Mucosa of gallbladder (tissue), 1 donor: ENCODE measurements at regions not wholly inside any gene's neighbourhood (a gene's known extent, or its start where the extent isn't known, plus 50 kb on each side); places are given as distances from the start of the nearest gene placed in this dataset.

Experiments used
- DNase-seq: peaks from one replicate; pipeline ENCODE4 v3.0.0-alpha.2; 2020; ENCODE audit warnings: low spot score
- donor health status: DM: no; HTN: no; CAD: no.

- no peak for DNase-seq
Measured at GRCh38 chr13:34312578-34312977, 494.6 kb downstream of the RFC3 start.

GRCh38 chr13:34320084-34320483 is 502.1 kb downstream of the RFC3 start:
- no peak for DNase-seq

- no peak for DNase-seq
Measured at GRCh38 chr13:34322014-34322742, 504.2 kb downstream of the RFC3 start.

GRCh38 chr13:34322743-34323074 is 504.8 kb downstream of the RFC3 start:
- DNase-seq: no peak

- no peak for DNase-seq
Measured at GRCh38 chr13:34335014-34336007, 517.4 kb downstream of the RFC3 start.

GRCh38 chr13:34338102-34338501 is 520.2 kb downstream of the RFC3 start:
- no peak for DNase-seq

DNA sequence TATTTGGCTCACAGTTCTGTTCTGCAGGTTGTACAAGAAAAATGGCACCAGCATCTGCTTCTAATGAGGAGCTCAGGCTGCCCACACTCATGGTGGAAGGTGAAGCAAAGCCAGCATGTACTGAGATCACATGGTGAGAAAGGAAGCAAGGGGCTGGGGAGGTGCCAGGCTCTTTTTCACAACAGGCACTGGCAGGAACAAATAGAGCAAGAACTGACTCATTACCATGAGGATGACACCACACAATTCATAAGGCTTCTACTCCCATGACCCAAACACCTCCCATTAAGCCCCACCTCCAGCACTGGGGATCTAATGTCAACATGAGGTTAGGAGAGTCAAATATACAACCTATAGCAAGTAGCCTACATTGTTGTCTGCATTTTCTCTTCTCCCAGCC is 522.6 kb downstream of the RFC3 start:
- peak; percentile 19 for DNase-seq

DNA sequence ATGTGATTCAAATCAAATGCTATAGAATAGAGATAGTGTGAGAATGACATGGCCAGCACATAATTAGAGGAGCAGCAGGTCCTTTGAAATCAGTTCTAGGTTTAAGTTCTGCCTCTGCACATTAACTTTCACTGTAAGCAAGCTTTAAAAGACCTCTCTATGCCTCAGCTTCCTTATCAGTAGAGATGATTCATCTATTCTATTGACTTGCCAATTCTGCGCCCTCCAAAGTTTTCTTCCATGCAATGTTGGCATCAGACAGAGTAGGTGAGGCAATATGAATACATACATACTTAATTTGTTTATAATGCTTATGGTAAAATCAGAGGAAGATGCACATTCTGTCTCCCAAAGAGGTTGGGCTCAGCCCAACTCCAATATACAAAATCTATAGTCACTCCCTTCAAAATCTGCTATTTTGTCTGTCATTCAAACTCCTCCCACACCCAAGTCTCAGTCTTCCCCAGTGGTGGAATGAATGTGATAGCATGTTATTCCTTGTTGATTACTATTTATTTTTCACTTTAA is 525.5 kb downstream of the RFC3 start:
- no peak for DNase-seq

DNA sequence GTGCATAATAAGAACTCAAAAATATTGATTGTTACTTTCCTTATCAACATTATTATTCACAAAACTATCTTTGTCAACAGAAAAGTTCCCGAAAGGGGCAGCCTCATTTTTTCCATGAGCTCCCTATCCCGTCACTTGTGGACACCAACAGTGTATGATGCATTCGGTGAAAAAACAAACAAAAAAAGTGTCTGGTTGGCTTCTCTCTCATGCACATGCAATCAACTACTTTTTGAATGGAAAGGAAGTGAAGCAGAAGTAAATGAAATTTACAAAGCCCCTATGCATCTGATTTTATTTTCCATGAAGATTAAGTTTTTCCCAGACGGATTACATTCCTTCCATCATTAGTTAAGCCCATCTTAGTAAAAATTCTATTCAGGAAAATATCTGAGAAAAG is 526.9 kb downstream of the RFC3 start:
- DNase-seq: no peak

DNA sequence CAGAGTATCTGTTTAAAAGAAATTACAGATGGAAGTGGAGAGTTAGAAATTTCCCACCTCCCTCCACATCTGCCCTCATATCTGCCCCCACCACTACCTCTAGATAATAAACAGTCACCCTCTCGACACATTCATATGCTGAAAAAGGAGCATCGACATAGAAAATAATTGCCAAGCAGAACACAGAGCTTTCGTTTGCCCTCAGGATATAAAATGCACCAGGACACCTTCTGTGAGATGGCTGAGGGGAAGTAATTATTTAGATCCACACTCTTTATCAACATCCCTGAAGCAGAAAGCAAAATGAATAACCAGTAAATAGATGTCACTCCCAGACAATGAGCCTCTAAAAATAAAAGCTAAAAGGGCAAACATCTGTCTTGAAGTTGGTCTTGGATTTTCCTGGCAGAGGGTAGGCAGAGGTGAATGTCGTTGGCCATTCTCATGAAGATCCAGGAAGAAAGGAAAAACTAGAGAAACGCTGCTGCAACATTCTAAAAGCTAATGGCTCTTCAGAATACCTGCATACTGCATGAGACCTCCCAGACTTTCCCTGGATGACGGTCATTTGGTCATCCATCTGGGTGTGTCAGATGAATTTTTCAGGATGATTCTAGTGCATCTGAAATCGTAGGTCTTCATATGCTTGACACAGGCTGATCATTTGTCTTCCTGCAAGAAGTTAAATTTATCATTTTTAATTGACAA is 527.5 kb downstream of the RFC3 start:
- DNase-seq: no peak

DNA sequence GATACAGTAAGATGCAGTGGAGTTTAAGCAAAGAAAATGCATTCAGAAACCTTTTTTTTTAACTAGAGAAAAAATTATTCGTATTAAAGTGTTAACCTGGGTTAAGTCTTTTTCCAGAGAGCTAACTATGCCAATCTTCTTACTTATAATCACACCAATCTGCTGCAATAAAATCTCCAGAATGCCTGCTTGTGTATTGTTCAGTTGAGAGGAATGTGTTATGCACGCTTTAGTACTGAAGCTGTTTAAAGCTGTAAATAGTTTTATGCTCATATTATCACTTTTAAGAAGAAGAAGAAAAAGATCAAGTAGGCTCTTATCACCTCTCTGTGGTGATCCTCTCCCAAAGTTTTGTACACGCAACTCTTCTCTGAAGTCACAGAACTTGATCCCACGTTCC is 528.7 kb downstream of the RFC3 start:
- DNase-seq: no peak

DNA sequence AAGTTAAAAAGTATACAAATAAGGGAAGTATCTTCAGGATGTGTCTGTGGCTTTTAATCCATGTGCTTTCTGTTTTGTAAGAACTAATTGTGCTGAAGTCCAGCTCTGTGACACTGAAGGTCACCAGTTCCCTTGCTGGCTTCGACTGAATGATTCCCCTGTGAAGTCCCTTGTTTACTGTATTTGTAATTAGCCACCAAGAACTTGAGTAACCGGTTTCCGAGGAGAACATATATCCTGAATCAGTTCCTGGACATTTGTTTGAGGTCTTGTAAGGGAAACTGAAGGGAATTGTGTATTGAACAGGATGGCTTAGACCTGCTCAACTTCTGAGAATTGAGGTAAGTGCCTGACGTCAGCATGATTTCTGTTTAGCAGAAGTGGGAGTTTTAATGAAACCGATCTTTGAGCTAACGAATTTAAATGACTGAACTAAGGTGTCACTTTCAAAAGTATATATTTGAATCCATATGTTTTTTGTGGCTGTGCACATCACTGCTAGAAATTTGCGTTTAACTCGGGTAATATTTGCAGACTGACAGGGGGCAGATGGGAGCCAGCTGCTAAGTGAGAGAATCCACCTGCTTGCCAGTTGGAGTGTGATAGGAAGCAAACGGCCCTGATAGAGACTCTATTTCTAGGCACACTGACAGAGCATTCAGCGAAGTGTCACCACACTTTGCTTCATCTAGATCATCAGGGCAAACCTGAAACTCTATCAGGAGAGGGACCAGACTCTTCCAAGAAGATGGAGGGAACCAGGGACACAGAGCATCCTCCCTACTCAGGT is 530.0 kb downstream of the RFC3 start:
- peak; percentile 82 for DNase-seq

DNA sequence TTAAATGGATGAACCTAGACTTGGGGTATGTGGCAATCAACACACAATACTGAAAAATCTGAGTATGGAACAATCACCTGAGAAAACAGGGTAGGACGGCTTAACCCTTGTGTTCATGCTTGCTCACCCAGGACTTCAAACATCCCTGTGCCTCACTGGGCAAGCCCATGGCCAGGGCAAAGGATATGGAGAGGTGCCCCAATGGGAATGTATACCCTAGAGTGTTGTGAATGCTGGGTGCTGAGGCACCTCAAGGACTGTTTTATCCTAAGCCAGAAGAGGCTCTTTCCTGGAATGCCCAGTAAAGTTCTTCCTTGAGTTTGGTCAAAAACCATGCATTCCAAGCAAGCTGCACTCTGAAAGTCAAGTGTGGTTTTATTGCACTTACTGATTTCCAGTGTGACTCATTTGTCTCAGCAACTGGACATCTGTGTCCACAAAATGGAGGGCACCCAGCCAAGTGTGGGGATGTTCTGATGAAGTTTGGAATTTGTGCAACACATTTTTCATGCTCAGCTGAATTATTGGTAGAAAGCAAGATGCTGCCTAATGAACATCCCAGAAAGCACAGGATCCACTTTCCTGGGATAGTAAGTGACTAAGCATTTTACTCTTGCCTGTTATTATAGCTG is 531.3 kb downstream of the RFC3 start:
- DNase-seq: peak; percentile 47

DNA sequence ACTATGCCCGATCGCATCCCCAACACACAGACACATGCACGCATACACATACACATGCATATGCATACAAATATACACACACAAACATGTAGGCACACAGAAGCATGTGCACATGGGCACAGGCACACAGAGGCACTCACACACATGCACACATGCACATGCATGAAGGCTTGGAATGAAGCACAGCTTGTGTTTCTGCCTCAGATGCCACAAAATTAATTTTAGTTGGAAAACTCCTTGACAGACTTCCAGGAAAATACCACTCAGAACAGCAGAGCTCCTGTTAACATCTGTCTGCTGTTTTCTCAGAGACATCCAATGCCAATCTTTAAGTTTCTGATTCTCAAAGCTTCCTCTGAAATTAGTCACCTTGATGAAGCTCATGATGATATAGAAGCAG is 532.7 kb downstream of the RFC3 start:
- DNase-seq: no peak

GRCh38 chr13:34351134-34351533 is 533.2 kb downstream of the RFC3 start:
- DNase-seq: no peak

GRCh38 chr13:34352958-34353357 is 535.0 kb downstream of the RFC3 start:
- DNase-seq: no peak

DNA sequence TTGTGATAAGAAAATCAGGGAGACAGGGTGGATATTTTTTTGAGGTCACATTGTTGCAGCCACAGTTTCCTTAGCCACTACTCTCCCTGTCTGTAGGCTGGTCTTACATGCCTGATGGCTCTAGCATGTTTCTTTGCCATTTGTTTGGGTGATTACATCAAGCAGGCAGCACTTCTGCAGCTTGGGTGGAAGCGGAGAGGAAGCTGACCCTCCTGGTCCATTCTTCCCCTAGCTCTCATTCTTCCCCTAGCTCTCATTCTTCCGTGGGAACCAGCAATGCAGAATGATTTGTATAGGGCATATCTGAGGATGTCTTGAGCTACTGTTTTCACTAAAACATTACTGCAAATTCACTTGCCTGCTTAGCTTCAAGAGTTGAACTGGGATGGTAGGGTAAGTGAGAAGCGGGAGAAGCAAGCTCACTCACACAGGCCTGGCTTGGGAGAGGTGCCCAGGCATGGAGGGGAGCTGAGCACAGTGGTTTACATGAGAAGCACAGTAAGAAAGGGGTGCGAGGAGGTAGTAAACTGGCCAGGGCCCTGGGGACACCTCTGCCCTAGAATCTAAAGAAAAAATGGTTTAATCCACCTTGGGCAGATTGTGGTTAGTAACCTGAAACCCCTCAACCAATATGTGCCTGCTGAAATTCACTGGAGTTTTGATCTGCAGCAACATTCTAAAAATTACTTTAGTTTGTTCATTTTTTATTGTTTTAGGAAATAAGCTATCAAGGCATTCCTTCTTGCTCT is 538.9 kb downstream of the RFC3 start:
- DNase-seq: no peak

GRCh38 chr13:34357435-34358232 is 539.7 kb downstream of the RFC3 start:
- DNase-seq: no peak

GRCh38 chr13:34358811-34359513 is 541.0 kb downstream of the RFC3 start:
- no peak for DNase-seq
